Neural cell (in vitro differentiated cells): ENCODE measurements at regions not wholly inside any gene's neighbourhood (a gene's known extent, or its start where the extent isn't known, plus 50 kb on each side); places are given as distances from the start of the nearest gene placed in this dataset.

ENCODE experiments used
- CTCF ChIP-seq: fragments of 450-650 bp; IDR thresholded peaks from 2 replicates; pipeline ENCODE4 v1.5.1; 2014; ENCODE audit warnings: antibody characterized with exemption, mild to moderate bottlenecking, moderate library complexity; ENCODE audit not compliant: poor library complexity, severe bottlenecking
- EP300 ChIP-seq: fragments of 450-650 bp; conservative IDR thresholded peaks from 2 replicates; pipeline ENCODE4 v1.6.1; 2014; ENCODE audit warnings: antibody characterized with exemption, mild to moderate bottlenecking, moderate library complexity; ENCODE audit not compliant: poor library complexity, severe bottlenecking
- EZH2 ChIP-seq: fragments of 200-600, 300-800 bp; shearing (Covaris generic), sonication (generic); IDR thresholded peaks from 2 replicates; pipeline ENCODE4 v1.6.1; 2014; ENCODE audit warnings: antibody characterized with exemption, low read length, borderline replicate concordance, mild to moderate bottlenecking; ENCODE audit not compliant: insufficient read depth, poor library complexity, severe bottlenecking
- POLR2AphosphoS5 ChIP-seq: IDR thresholded peaks from 2 replicates; pipeline ENCODE4 v1.6.1; 2012
- RAD21 ChIP-seq: fragments of 450-650 bp; conservative IDR thresholded peaks from 2 replicates; pipeline ENCODE4 v1.6.1; 2014; ENCODE audit warnings: antibody characterized with exemption, mild to moderate bottlenecking, moderate library complexity
- REST ChIP-seq: IDR thresholded peaks from 2 replicates; pipeline ENCODE4 v1.6.1; 2012; ENCODE audit warnings: borderline replicate concordance
- SMC3 ChIP-seq: fragments of 450-650 bp; conservative IDR thresholded peaks from 2 replicates; pipeline ENCODE4 v1.6.1; 2014; ENCODE audit warnings: antibody characterized with exemption, mild to moderate bottlenecking, moderate library complexity; ENCODE audit not compliant: poor library complexity
- TAF1 ChIP-seq: IDR thresholded peaks from 2 replicates; pipeline ENCODE4 v1.6.1; 2012; ENCODE audit warnings: low read depth

- no peak for TF ChIP-seq CTCF
- TF ChIP-seq EZH2: no peak
- TF ChIP-seq POLR2AphosphoS5: no peak
- no peak for TF ChIP-seq EP300
- TF ChIP-seq SMC3: no peak
- no peak for TF ChIP-seq RAD21
- no peak for TF ChIP-seq REST
- TF ChIP-seq TAF1: no peak
Observed at GRCh38 chr22:49163960-49164690, 663.5 kb downstream of the BRD1 start.
